Prostate gland (tissue), 2 donors: ENCODE measurements at regions not wholly inside any gene's neighbourhood (a gene's known extent, or its start where the extent isn't known, plus 50 kb on each side); places are given as distances from the start of the nearest gene placed in this dataset.

Experiments
- DNase-seq: peaks from one replicate; pipeline ENCODE4 v3.0.0-alpha.2; 2019; ENCODE audit warnings: low spot score
- H3K27ac ChIP-seq, 2 donors: fragments of 200-600 bp; sonication (generic); 2 replicates each; pipeline ENCODE4 v1.5.1; 2017 to 2019
- H3K27me3 ChIP-seq: fragments of 200-600 bp; sonication (generic); replicated peaks from 2 replicates; pipeline ENCODE4 v1.5.1; 2019; ENCODE audit not compliant: insufficient read depth
- H3K36me3 ChIP-seq, 2 donors: fragments of 200-600 bp; sonication (generic); 1 replicate in 1 of 2; 2 replicates in 1 of 2; pipeline versions ENCODE4 v1.5.1 to v1.8.1; 2017 to 2019
- H3K4me1 ChIP-seq: fragments of 200-600 bp; sonication (generic); replicated peaks from 2 replicates; pipeline ENCODE4 v1.5.1; 2019
- H3K4me3 ChIP-seq, 2 donors: fragments of 200-600 bp; sonication (generic); 2 replicates each; pipeline ENCODE4 v1.5.1; 2017 to 2019
- H3K9me3 ChIP-seq: fragments of 200-600 bp; sonication (generic); 2 replicates; pipeline ENCODE4 v1.5.1; 2017
- POLR2A ChIP-seq: fragments of 450-650 bp; IDR thresholded peaks from one replicate; pipeline ENCODE4 v1.6.1; 2016; ENCODE audit warnings: antibody characterized with exemption, mild to moderate bottlenecking
- POLR2AphosphoS5 ChIP-seq: sonication (generic); formaldehyde crosslinking; IDR thresholded peaks from one replicate; pipeline ENCODE4 v1.6.1; 2017; ENCODE audit warnings: antibody characterized with exemption
- WGBS: methylation state at CpG from one replicate; pipeline ENCODE4 v1.1.5; 2018; 5-methylcytosine and 5-hydroxymethylcytosine counted together
- intact Hi-C: fragments of 100-400 bp; cut with DNase I; formaldehyde crosslinking; loops from one replicate; pipeline ENCODE4 v1.14.2; 2022
- TF ChIP-seq, protein P1 (sequence below), 4 experiments: fragments of 200-600 bp in 2 of 4; fragments of 450-650 bp in 2 of 4; sonication (generic) in 2 of 4; IDR thresholded peaks; 1 replicate in 3 of 4; 2 replicates in 1 of 4; pipeline ENCODE4 v1.5.1; 2016 to 2019; ENCODE audit warnings: antibody characterized with exemption in 4 of 4, mild to moderate bottlenecking in 2 of 4, moderate library complexity in 2 of 4

DNA sequence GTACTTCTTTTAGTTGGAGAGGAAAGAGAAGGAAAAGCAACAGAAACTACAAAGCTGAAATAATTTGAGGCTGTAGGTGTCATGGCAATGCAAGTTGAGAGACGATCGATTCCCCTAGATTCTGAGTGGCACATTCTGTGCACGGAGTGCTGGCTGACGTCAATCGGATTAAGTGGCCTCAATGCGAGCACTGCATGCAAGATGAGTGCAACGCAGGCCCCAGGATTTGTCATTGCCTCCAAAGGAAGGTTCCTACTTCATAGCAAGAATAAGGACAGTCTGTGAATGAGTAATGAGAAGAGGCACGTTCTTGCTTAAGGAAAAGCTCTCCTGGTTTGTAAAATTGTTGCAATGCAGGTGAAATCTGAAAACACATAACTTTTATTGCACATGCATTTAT is 892.4 kb downstream of the KCNA4 start:
- H3K27ac ChIP-seq: no peak overlapping the region

DNA sequence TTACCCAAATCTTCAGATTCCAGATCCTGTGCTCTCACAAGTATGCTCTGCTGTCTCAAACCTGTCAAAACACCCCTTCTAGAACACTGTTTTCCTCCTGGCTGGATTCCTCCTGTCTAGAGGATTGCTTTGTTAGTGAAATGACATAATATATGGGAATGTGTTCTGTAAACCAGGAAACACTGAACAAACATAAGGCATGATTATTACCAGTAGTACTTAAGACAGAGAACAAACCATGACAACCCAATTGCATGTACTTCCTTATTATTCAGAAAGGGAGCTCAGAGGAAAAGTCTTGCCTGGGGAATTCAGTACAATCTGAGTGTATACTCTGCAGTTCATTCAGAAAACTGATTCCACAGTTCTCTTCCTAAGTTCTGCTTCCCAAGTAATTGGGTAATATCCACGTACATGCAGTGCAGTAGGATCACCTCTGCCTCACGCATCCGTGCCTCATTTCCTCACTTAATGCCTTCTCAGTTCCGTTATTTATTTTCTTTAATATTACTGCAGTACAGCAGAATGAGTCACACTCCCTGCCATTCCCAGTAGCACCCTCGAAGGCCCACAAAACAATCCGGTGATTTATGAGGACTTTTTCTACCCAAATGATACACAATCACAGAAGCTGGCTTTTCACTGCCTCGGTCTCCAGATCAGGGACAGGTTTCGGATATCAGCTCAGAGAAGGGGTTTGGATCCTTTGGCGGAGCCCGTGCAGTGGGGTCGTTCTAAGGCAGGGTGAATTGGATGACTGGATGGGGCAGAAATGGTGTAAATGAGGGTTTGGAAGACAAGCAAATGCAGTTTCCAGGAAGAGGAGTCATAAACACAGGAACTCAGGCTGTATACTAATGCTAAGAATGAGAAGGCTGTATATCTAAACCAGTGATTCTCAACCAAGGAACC is 896.9 kb downstream of the KCNA4 start:
- Histone ChIP-seq H3K4me3 (no peak overlapping the region), H3K9me3 (no peaks in the 10 kb centered on the region), H3K4me1 (no peaks in the 10 kb centered on the region), H3K36me3 (no peaks in the 10 kb centered on the region), H3K27ac (no peak overlapping the region), H3K27me3 (no peaks in the 10 kb centered on the region)
- no peak for TF ChIP-seq POLR2AphosphoS5
- TF ChIP-seq, protein P1, sequence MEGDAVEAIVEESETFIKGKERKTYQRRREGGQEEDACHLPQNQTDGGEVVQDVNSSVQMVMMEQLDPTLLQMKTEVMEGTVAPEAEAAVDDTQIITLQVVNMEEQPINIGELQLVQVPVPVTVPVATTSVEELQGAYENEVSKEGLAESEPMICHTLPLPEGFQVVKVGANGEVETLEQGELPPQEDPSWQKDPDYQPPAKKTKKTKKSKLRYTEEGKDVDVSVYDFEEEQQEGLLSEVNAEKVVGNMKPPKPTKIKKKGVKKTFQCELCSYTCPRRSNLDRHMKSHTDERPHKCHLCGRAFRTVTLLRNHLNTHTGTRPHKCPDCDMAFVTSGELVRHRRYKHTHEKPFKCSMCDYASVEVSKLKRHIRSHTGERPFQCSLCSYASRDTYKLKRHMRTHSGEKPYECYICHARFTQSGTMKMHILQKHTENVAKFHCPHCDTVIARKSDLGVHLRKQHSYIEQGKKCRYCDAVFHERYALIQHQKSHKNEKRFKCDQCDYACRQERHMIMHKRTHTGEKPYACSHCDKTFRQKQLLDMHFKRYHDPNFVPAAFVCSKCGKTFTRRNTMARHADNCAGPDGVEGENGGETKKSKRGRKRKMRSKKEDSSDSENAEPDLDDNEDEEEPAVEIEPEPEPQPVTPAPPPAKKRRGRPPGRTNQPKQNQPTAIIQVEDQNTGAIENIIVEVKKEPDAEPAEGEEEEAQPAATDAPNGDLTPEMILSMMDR (IDR thresholded peaks at IDR 0.05): no peak
- TF ChIP-seq POLR2A: no peak
- 18% methylated on average over 11 of the region's 11 CpGs for WGBS
- no peak for DNase-seq
- intact Hi-C loops: no loop called here

More for the DNA sequence above, 892.4 kb downstream of the KCNA4 start:
- no peak overlapping the region for H3K4me3 ChIP-seq
- no peaks in the 10 kb centered on the region for H3K4me1 ChIP-seq
- intact Hi-C loops: no loop called here
- DNase-seq: no peak
- H3K27me3 ChIP-seq: no peaks in the 10 kb centered on the region
- no peak for TF ChIP-seq POLR2AphosphoS5
- TF ChIP-seq, protein P1 (IDR thresholded peaks at IDR 0.05): no peak
- H3K9me3 ChIP-seq: no peaks in the 10 kb centered on the region
- 87% methylated on average over 8 of the region's 8 CpGs for WGBS
- no peaks in the 10 kb centered on the region for H3K36me3 ChIP-seq

DNA sequence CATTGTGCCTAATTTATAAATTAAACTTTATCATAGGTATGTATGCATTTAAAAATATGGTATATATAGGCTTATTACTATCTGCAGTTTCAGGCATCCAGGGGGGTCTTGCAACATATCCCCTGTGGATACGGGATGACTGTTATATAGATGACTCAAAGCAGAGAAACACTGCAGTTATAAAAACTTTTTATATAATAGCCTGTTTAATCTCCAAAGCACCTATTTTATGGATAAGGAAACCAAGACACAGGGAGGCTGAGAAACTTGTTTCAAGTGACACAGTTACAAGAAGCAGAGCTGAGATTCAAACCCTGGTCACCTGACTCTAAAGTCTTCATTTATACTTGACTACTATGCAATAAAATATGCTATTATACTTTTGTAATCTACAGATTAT is 897.7 kb downstream of the KCNA4 start:
- Histone ChIP-seq H3K4me3 (no peak overlapping the region), H3K27me3 (no peaks in the 10 kb centered on the region), H3K9me3 (no peaks in the 10 kb centered on the region), H3K4me1 (no peaks in the 10 kb centered on the region), H3K36me3 (no peaks in the 10 kb centered on the region), H3K27ac (no peak overlapping the region)
- no peak for TF ChIP-seq POLR2A
- TF ChIP-seq, protein P1 (IDR thresholded peaks at IDR 0.05): no peak
- no peak for TF ChIP-seq POLR2AphosphoS5
- intact Hi-C loops: no loop called here
- WGBS: 26% methylated on average over 1 of the region's 1 CpG
- no peak for DNase-seq

DNA sequence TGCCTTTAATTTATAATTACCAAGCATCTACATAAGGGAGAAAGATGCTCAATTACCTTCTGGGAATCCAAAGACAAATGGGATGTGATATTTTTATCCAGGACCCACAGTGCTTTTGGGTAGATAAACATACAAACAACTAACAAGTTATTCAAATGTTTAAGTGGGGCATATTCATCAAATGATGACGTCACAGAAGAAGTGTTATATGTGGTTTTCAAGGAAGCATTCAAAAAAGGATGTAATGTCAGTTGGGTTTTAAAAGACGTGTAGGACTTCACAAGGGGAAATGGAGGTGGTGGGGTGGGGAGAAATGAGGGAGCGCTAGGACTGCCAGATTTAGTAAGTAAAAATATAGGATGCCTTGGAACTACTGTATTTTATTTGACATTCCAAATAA is 915.9 kb downstream of the KCNA4 start:
- DNase-seq: no peak
- TF ChIP-seq, protein P1 (IDR thresholded peaks at IDR 0.05): no peak
- TF ChIP-seq POLR2AphosphoS5 (no peak), POLR2A (no peak)
- no peaks in the 10 kb centered on the region for H3K9me3 ChIP-seq
- WGBS: 70% methylated on average over 3 of the region's 3 CpGs
- H3K36me3 ChIP-seq: no peaks in the 10 kb centered on the region
- H3K27me3 ChIP-seq: no peaks in the 10 kb centered on the region
- H3K4me1 ChIP-seq: no peaks in the 10 kb centered on the region
- intact Hi-C loops: no loop called here
- H3K4me3 ChIP-seq: no peak overlapping the region
- no peak overlapping the region for H3K27ac ChIP-seq

DNA sequence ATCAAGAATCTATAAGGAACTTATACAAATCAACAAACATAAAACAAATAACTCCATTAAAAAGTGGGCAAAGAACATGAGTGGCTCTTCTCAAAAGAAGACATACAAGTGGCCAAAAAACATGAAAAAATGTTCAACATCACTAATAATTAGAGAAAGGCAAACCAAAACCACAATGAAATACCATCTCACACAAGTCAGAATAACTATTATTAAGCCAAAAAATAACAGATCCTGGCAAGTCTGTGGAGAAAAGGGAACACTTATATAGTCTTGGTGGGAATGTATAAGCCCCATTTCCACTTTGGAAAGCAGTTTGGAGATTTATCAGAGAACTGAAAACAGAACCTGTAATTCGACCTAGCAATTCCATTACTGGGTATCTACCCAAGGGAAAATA is 921.0 kb downstream of the KCNA4 start:
- no peaks in the 10 kb centered on the region for H3K9me3 ChIP-seq
- 93% methylated on average over 1 of the region's 1 CpG for WGBS
- DNase-seq: no peak
- no peaks in the 10 kb centered on the region for H3K27me3 ChIP-seq
- intact Hi-C loops: no loop called here
- no peaks in the 10 kb centered on the region for H3K36me3 ChIP-seq
- no peak overlapping the region for H3K27ac ChIP-seq
- no peak overlapping the region for H3K4me3 ChIP-seq
- TF ChIP-seq POLR2A: no peak
- TF ChIP-seq POLR2AphosphoS5: no peak
- TF ChIP-seq, protein P1 (IDR thresholded peaks at IDR 0.05): no peak
- no peaks in the 10 kb centered on the region for H3K4me1 ChIP-seq
